Activated naive CD8-positive, alpha-beta T cell treated with anti-CD3 and anti-CD28 coated beads, Interleukin-2, amount 10 ng/mL, durations not matched to agents 7 days and 5 days (primary cell): ENCODE measurements at regions not wholly inside any gene's neighbourhood (a gene's known extent, or its start where the extent isn't known, plus 50 kb on each side); places are given as distances from the start of the nearest gene placed in this dataset.

Source experiments
- ATAC-seq: fragments of 150-1000 bp; cut with Tn5 transposase; one replicate; pipeline ENCODE4 v1.10.0; 2021; ENCODE audit warnings: low read depth, moderate library complexity
- POLR2A ChIA-PET: fragments of 350-600 bp; sonication (Branson Sonifier 250); formaldehyde crosslinking; loops from one replicate; lab custom pipeline; 2021; ENCODE audit warnings: antibody characterized with exemption; lab: Charles Lee
- DNase-seq: peaks from one replicate; pipeline ENCODE4 v3.0.0; 2021
- H3K27ac Mint-ChIP-seq: one replicate; pipeline ENCODE4 v1.8.0; 2022; ENCODE audit warnings: mild to moderate bottlenecking, mixed read lengths
- H3K27me3 Mint-ChIP-seq: one replicate; pipeline ENCODE4 v1.8.0; 2022; ENCODE audit warnings: mild to moderate bottlenecking, moderate library complexity, mixed read lengths
- H3K36me3 Mint-ChIP-seq: one replicate; pipeline ENCODE4 v1.8.0; 2021; ENCODE audit warnings: mild to moderate bottlenecking, mixed read lengths
- H3K4me1 Mint-ChIP-seq: one replicate; pipeline ENCODE4 v1.8.0; 2021; ENCODE audit warnings: mixed read lengths
- H3K4me3 Mint-ChIP-seq: one replicate; pipeline ENCODE4 v1.8.0; 2022; ENCODE audit warnings: mild to moderate bottlenecking, moderate library complexity, mixed read lengths
- H3K9me3 Mint-ChIP-seq: one replicate; pipeline ENCODE4 v1.8.0; 2021; ENCODE audit warnings: mixed read lengths

GRCh38 chr10:118508355-118508754 lies 87.1 kb downstream of the PRLHR start:
- ATAC-seq = no peak
- Mint-ChIP-seq H3K27me3 (peaks cover 33% of the 10 kb centered on the region), H3K4me1 (peaks cover 10% of the 10 kb centered on the region), H3K27ac (no peak overlapping the region), H3K9me3 (no peaks in the 10 kb centered on the region), H3K36me3 (no peaks in the 10 kb centered on the region), H3K4me3 (no peak overlapping the region)
- POLR2A ChIA-PET = no interaction called here
- DNase-seq = no peak

- Mint-ChIP-seq H3K27ac (no peak overlapping the region), H3K36me3 (no peaks in the 10 kb centered on the region)
These were observed 88.5 kb downstream of the PRLHR start for GRCh38 chr10:118506671-118507590.

DNA sequence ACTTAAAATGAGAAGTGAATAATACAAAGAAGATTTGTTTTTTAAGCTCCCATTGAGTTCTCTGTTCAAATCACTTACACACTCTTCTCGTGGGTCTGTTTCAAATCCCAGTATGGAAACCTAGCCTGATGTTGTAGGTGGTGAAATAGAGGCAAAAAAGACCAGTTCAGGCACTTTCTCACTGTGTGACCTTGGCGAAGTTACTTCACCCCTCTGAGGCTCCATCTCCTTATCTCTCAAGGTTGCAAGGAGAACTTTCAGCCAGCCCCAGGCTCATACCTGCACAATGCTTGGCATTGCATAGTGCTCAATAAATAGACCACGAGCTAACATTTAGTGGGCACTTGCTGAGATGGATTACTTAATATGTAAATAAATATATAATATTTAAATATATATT lies 90.1 kb downstream of the PRLHR start:
- H3K4me3 Mint-ChIP-seq = no peak overlapping the region
- POLR2A ChIA-PET = interaction anchor here (0.6 kb wide), 1 partner anchor 24 kb away, joined by 6 read pairs; no protein-coding TSS in a partner anchor
- H3K4me1 Mint-ChIP-seq = peaks cover 5% of the 10 kb centered on the region
- H3K36me3 Mint-ChIP-seq = no peaks in the 10 kb centered on the region
- no peaks in the 10 kb centered on the region for H3K9me3 Mint-ChIP-seq
- no peak for DNase-seq
- peaks cover 22% of the 10 kb centered on the region for H3K27me3 Mint-ChIP-seq
- peak; percentile 45 for ATAC-seq
- no peak overlapping the region for H3K27ac Mint-ChIP-seq

More at GRCh38 chr10:118506671-118507590, 88.5 kb downstream of the PRLHR start:
- H3K4me3 Mint-ChIP-seq = no peak overlapping the region
- H3K4me1 Mint-ChIP-seq = peaks cover 9% of the 10 kb centered on the region
- POLR2A ChIA-PET = no interaction called here
- no peaks in the 10 kb centered on the region for H3K9me3 Mint-ChIP-seq
- DNase-seq (no peak), ATAC-seq (no peak)
- peaks cover 27% of the 10 kb centered on the region for H3K27me3 Mint-ChIP-seq

GRCh38 chr10:118504467-118505205 lies 90.8 kb downstream of the PRLHR start:
- Mint-ChIP-seq H3K4me1 (peaks cover 5% of the 10 kb centered on the region), H3K27ac (peak overlapping the region; percentile 1), H3K36me3 (no peaks in the 10 kb centered on the region), H3K4me3 (no peak overlapping the region), H3K9me3 (no peaks in the 10 kb centered on the region), H3K27me3 (peaks cover 22% of the 10 kb centered on the region)
- ATAC-seq (no peak), DNase-seq (no peak)
- POLR2A ChIA-PET = interaction anchor here (0.6 kb wide), 1 partner anchor 25 kb away, joined by 6 read pairs; no protein-coding TSS in a partner anchor

- ATAC-seq (no peak), DNase-seq (no peak)
- peak overlapping the region; percentile 1 for H3K27ac Mint-ChIP-seq
- peaks cover 22% of the 10 kb centered on the region for H3K27me3 Mint-ChIP-seq
- no peaks in the 10 kb centered on the region for H3K36me3 Mint-ChIP-seq
- H3K4me3 Mint-ChIP-seq = no peak overlapping the region
- peaks cover 5% of the 10 kb centered on the region for H3K4me1 Mint-ChIP-seq
- H3K9me3 Mint-ChIP-seq = no peaks in the 10 kb centered on the region
- POLR2A ChIA-PET = no interaction called here
These were observed 91.4 kb downstream of the PRLHR start for GRCh38 chr10:118504044-118504443.

DNA sequence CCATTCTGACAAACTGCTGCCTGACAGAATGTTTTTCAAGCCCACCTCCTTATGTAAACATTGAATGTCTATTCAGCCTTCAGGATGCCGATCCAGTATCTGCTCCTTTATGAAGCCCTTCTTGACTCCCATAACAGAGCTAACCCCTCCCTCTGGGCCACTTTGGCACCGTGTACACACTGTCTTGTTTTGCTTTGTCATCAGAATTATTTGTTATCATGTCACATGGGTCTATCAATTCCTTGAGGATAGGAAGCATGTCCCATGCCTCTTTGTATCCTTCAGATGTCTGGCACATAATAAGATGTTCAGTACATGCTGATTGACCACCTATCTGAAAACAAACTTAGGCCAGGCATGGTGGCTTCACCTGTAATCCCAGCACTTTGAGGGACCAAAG lies 92.3 kb downstream of the PRLHR start:
- DNase-seq = no peak
- H3K9me3 Mint-ChIP-seq = no peaks in the 10 kb centered on the region

GRCh38 chr10:118501637-118502440 lies 93.6 kb downstream of the PRLHR start:
- Mint-ChIP-seq H3K4me3 (no peak overlapping the region), H3K4me1 (peaks cover 5% of the 10 kb centered on the region), H3K36me3 (no peaks in the 10 kb centered on the region), H3K27me3 (peaks cover 31% of the 10 kb centered on the region), H3K9me3 (no peaks in the 10 kb centered on the region), H3K27ac (no peak overlapping the region)
- ATAC-seq (no peak), DNase-seq (no peak)
- POLR2A ChIA-PET = no interaction called here

More for the DNA sequence above, 92.3 kb downstream of the PRLHR start:
- Mint-ChIP-seq H3K4me1 (peaks cover 5% of the 10 kb centered on the region), H3K27ac (no peak overlapping the region), H3K27me3 (peaks cover 22% of the 10 kb centered on the region), H3K4me3 (no peak overlapping the region), H3K36me3 (no peaks in the 10 kb centered on the region)
- POLR2A ChIA-PET = no interaction called here
- ATAC-seq = no peak

DNA sequence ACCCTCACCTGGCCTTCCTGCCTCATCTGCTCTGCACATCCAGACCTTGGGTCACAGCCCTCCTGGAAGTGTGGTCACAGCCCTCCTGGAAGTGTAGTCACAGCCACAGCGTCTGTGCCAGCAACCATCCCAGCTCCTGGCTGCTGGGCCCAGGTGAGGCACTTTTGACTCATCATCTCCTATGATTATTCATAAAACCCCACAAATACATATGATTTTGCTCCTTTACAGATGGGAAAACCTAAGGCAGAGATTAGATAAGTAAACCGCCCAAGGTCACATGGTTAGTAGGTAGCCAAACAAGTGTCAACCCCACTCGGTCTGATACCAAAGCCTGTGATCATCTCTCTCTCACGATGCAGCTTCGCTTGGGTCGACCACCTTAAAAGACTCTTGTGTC lies 94.3 kb downstream of the PRLHR start:
- no peak overlapping the region for H3K4me3 Mint-ChIP-seq
- H3K27ac Mint-ChIP-seq = no peak overlapping the region
- H3K36me3 Mint-ChIP-seq = no peaks in the 10 kb centered on the region
- DNase-seq (no peak), ATAC-seq (no peak)
- peaks cover 36% of the 10 kb centered on the region for H3K27me3 Mint-ChIP-seq
- peaks cover 5% of the 10 kb centered on the region for H3K4me1 Mint-ChIP-seq
- no peaks in the 10 kb centered on the region for H3K9me3 Mint-ChIP-seq
- POLR2A ChIA-PET = no interaction called here

DNA sequence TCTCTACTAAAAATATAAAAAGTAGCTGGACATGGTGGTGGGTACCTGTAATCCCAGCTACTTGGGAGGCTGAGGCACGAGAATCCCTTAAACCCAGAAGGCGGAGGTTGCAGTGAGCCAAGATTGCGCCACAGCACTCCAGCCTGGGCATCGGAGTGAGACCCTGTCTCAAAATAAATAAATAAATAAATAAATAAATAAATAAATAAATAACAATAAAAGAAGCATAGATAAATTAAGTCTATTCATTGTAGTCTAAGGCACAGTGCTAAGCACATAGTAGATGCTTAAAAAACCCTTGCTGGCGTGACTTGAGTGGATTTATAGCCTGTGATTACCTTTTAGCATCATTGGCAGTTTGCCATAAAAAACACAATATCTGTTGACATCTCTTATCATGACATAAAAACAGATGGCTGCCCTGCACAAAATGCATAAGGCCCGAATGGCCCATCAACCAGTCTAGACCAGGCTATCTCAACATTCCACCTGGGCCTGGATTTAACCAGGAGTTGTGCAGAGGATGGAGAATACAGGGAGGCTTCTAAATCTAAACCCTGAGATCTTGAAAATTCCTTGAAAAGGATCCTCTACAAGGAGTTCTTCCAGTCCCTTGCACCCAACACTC lies 94.9 kb downstream of the PRLHR start:
- H3K4me1 Mint-ChIP-seq = peaks cover 5% of the 10 kb centered on the region
- DNase-seq = no peak
- no peak for ATAC-seq
- H3K9me3 Mint-ChIP-seq = no peaks in the 10 kb centered on the region
- no peak overlapping the region for H3K27ac Mint-ChIP-seq
- no peak overlapping the region for H3K4me3 Mint-ChIP-seq
- H3K36me3 Mint-ChIP-seq = no peaks in the 10 kb centered on the region
- H3K27me3 Mint-ChIP-seq = peaks cover 36% of the 10 kb centered on the region
- POLR2A ChIA-PET = no interaction called here

GRCh38 chr10:118499186-118499585 lies 96.3 kb downstream of the PRLHR start:
- DNase-seq (no peak), ATAC-seq (no peak)
- Mint-ChIP-seq H3K4me1 (peaks cover 4% of the 10 kb centered on the region), H3K27me3 (peaks cover 32% of the 10 kb centered on the region), H3K4me3 (no peak overlapping the region), H3K27ac (no peak overlapping the region), H3K36me3 (no peaks in the 10 kb centered on the region), H3K9me3 (no peaks in the 10 kb centered on the region)
- POLR2A ChIA-PET = no interaction called here

DNA sequence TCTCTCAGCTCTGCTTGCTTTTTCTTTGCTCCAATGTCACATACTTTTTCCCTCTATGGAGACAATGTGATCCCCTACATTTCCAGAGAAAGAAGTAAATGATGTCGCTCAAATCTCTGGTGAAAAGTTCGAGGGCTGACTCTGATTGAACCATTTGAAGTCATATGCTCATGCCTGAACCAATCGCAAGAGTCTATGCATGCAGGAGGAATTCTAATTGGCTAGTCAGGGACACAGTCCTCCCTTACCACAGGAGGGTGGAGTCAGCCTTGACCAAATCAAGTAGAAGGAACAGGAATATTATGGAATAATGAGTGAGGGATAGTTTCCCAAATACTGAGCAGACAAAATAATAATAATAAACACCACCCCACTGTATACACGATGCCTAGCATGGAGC lies 96.8 kb downstream of the PRLHR start:
- DNase-seq = no peak
- POLR2A ChIA-PET = no interaction called here
- Mint-ChIP-seq H3K27ac (no peak overlapping the region), H3K27me3 (peaks cover 26% of the 10 kb centered on the region), H3K4me1 (no peaks in the 10 kb centered on the region), H3K4me3 (no peak overlapping the region), H3K9me3 (no peaks in the 10 kb centered on the region), H3K36me3 (no peaks in the 10 kb centered on the region)
- ATAC-seq = no peak

DNA sequence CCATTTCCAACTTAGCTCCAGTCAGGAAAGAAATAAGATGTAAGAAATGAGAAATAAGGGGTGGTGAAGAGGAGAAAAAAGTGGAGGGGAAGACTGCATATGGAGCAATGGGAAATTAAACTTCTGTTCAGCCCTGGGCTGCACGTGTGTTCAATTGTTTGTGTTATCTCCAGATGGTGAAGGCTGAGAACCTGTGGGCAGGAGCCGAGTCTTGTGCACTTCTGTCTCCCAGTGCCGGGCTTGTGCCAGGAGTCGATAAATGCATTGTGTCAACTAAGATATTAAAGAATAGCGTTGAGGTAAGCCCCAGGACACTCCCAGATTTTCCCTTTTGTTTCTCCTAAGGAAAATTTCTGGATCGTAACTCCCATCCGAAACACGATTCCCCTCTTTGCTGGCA lies 98.2 kb downstream of the PRLHR start:
- no peak overlapping the region for H3K27ac Mint-ChIP-seq
- H3K9me3 Mint-ChIP-seq = no peaks in the 10 kb centered on the region
- POLR2A ChIA-PET = no interaction called here
- no peaks in the 10 kb centered on the region for H3K4me1 Mint-ChIP-seq
- ATAC-seq (no peak), DNase-seq (no peak)
- H3K4me3 Mint-ChIP-seq = no peak overlapping the region
- H3K27me3 Mint-ChIP-seq = peaks cover 25% of the 10 kb centered on the region
- no peaks in the 10 kb centered on the region for H3K36me3 Mint-ChIP-seq

GRCh38 chr10:118496525-118496924 lies 98.9 kb downstream of the PRLHR start:
- Mint-ChIP-seq H3K36me3 (no peaks in the 10 kb centered on the region), H3K9me3 (no peaks in the 10 kb centered on the region), H3K4me3 (no peak overlapping the region), H3K4me1 (no peaks in the 10 kb centered on the region), H3K27ac (no peak overlapping the region), H3K27me3 (peaks cover 25% of the 10 kb centered on the region)
- POLR2A ChIA-PET = no interaction called here
- DNase-seq (no peak), ATAC-seq (no peak)
